SH-SY5Y (cell line): ENCODE measurements at regions not wholly inside any gene's neighbourhood (a gene's known extent, or its start where the extent isn't known, plus 50 kb on each side); places are given as distances from the start of the nearest gene placed in this dataset.

Experiments used
- GATA2 ChIP-seq: IDR thresholded peaks from 2 replicates; pipeline ENCODE4 v1.6.1; 2011; ENCODE audit warnings: mild to moderate bottlenecking, low read depth, low read length
- GATA3 ChIP-seq: IDR thresholded peaks from 2 replicates; pipeline ENCODE4 v1.6.1; 2011; ENCODE audit warnings: low read depth, mild to moderate bottlenecking, low read length, moderate library complexity

DNA sequence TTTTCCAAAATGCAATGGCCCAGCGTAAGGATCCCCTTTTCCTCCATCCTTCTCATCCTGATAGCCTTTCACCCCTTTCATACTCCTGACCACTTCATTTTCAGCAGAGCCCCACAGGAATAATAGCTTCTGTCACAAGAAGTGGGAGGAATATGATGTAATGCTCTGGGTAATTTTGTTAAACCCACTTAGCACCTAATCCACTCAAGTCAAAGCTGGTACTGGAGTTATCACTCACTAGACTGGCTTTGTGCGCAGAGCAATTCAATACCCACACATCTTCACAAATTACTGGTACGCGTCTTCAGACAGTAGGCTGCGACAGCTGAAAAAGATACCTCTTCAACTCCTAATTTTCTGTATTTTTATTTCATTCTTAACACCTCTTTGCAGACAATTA is 2232.8 kb upstream of the WWC1 start:
- TF ChIP-seq GATA3 (no peak), GATA2 (no peak)
